GM20000 (cell line): ENCODE measurements at regions not wholly inside any gene's neighbourhood (a gene's known extent, or its start where the extent isn't known, plus 50 kb on each side); places are given as distances from the start of the nearest gene placed in this dataset.

ENCODE experiments used
- DNase-seq: peaks from one replicate; pipeline ENCODE4 v3.0.0; 2012; ENCODE audit warnings: low spot score
- CTCF ChIP-seq: IDR thresholded peaks from 2 replicates; pipeline ENCODE4 v1.5.1; 2012; ENCODE audit warnings: mild to moderate bottlenecking, control low read depth; ENCODE audit errors: extremely low read depth, missing control alignments

GRCh38 chr21:27740084-27740483, 773.2 kb upstream of the ADAMTS5 start:
- TF ChIP-seq CTCF: no peak

GRCh38 chr21:27739187-27739586, 772.3 kb upstream of the ADAMTS5 start:
- TF ChIP-seq CTCF: no peak
- DNase-seq: no peak

More at GRCh38 chr21:27740084-27740483, 773.2 kb upstream of the ADAMTS5 start:
- DNase-seq: no peak

GRCh38 chr21:27735699-27736098, 768.8 kb upstream of the ADAMTS5 start:
- no peak for TF ChIP-seq CTCF
- DNase-seq: no peak

- DNase-seq: no peak
Observed at GRCh38 chr21:27734146-27734545, 767.3 kb upstream of the ADAMTS5 start.

GRCh38 chr21:27725916-27726315, 759.0 kb upstream of the ADAMTS5 start:
- TF ChIP-seq CTCF: no peak
- DNase-seq: no peak

More at GRCh38 chr21:27734146-27734545, 767.3 kb upstream of the ADAMTS5 start:
- TF ChIP-seq CTCF: no peak

- DNase-seq: no peak
- TF ChIP-seq CTCF: no peak
Observed at GRCh38 chr21:27722095-27722494, 755.2 kb upstream of the ADAMTS5 start.

GRCh38 chr21:27721675-27722074, 754.8 kb upstream of the ADAMTS5 start:
- no peak for DNase-seq
- TF ChIP-seq CTCF: no peak
